Upper lobe of right lung (tissue), 1 donor: ENCODE measurements at regions not wholly inside any gene's neighbourhood (a gene's known extent, or its start where the extent isn't known, plus 50 kb on each side); places are given as distances from the start of the nearest gene placed in this dataset.
"Not testable (repeated sequence)": the region's sequence is repeated elsewhere in the genome, so short reads cannot be mapped to it uniquely, and the experiment has no call there.

ENCODE experiments used
- ATAC-seq: fragments of 200-7000 bp; cut with Tn5 transposase; one replicate; pipeline ENCODE4 v1.9.1; 2020; ENCODE audit warnings: mild to moderate bottlenecking, moderate library complexity
- DNase-seq: peaks from one replicate; pipeline ENCODE4 v3.0.0-alpha.2; 2020
- H3K27ac ChIP-seq: fragments of 200-600 bp; one replicate; pipeline ENCODE4 v1.8.0; 2022
- H3K27me3 ChIP-seq: fragments of 200-600 bp; one replicate; pipeline ENCODE4 v1.8.0; 2022; ENCODE audit warnings: mild to moderate bottlenecking
- H3K36me3 ChIP-seq: fragments of 200-600 bp; one replicate; pipeline ENCODE4 v1.8.0; 2022
- H3K4me1 ChIP-seq: fragments of 200-600 bp; one replicate; pipeline ENCODE4 v1.8.0; 2022
- H3K4me3 ChIP-seq: fragments of 200-600 bp; one replicate; pipeline ENCODE4 v1.8.0; 2022; ENCODE audit warnings: mild to moderate bottlenecking
- H3K9me3 ChIP-seq: fragments of 200-600 bp; one replicate; pipeline ENCODE4 v1.8.0; 2022
- CTCF ChIP-seq: fragments of 200-600 bp; IDR thresholded peaks from one replicate; pipeline ENCODE4 v1.8.0; 2022; ENCODE audit warnings: antibody characterized with exemption
- intact Hi-C: fragments of 100-400 bp; cut with DNase I; formaldehyde crosslinking; loops from one replicate; pipeline ENCODE4 v1.11.0; 2022
- donor health status: DM: no; HTN: yes; CAD: no; lungs with severe emphysema.

DNA sequence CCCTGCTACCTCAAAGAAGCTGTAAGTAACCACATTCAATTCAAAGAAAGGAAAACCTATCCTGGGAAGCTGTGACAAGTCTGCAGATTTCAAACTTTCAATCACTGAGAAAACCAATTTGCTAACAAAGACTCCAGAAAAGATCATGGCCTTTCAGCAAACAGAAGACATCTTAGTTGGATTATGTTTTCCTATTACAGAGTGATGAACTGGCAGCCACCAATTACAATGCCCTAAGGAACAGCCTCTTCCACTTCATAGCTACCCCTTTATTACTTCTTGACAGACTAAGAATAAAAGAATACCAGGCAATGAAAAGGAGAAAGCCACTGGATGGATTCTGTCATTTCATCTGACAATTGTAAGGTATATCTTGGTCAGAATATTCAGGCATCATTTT is 128.2 kb upstream of the RASEF start:
- Histone ChIP-seq H3K4me1 (no peaks in the 10 kb centered on the region), H3K4me3 (no peak overlapping the region), H3K27me3 (no peaks in the 10 kb centered on the region), H3K9me3 (no peaks in the 10 kb centered on the region), H3K36me3 (no peaks in the 10 kb centered on the region), H3K27ac (no peak overlapping the region)
- DNase-seq (no peak), ATAC-seq (no peak)
- no peak for TF ChIP-seq CTCF
- intact Hi-C loops = no loop called here

- H3K4me1 ChIP-seq, H3K27ac ChIP-seq, H3K27me3 ChIP-seq, H3K9me3 ChIP-seq, DNase-seq, H3K4me3 ChIP-seq, H3K36me3 ChIP-seq, ATAC-seq, intact Hi-C loops: not testable (repeated sequence)
Measured at GRCh38 chr9:83189026-83189425, 126.1 kb upstream of the RASEF start.

GRCh38 chr9:83188277-83188676 is 125.3 kb upstream of the RASEF start:
- DNase-seq = no peak
- H3K4me3 ChIP-seq = no peak overlapping the region
- ATAC-seq = no peak
- intact Hi-C loops = no loop called here
- no peaks in the 10 kb centered on the region for H3K4me1 ChIP-seq
- H3K9me3 ChIP-seq = no peaks in the 10 kb centered on the region
- H3K27me3 ChIP-seq = no peaks in the 10 kb centered on the region
- no peaks in the 10 kb centered on the region for H3K36me3 ChIP-seq
- no peak for TF ChIP-seq CTCF
- no peak overlapping the region for H3K27ac ChIP-seq

DNA sequence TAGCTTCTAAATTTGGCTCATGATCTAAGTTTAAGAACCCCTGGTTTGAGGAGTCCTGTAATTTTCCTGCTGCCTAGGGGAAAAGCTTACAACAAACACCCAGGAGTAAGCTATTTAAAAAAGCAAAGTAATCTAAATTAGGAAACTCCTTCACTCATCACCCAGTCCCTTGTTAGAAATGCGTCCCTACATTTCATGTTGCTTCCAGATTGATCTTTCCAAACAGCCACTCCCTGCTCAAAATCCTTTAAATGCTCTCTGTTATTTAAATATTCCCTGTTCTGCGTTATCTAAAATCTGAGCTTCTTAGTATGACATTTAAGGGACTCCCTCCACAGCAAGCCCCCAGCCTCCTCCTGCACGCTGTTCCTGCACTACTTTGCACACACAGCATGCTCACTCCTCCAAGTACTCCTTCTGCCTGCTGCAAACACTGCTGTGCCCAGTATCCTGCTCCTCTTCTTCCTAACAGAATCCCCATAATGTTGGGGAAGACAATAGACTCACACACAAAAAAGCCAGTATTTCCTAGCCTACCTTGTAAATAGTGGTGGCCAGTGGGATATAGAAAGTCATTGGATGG is 123.3 kb upstream of the RASEF start:
- Histone ChIP-seq H3K4me1 (no peaks in the 10 kb centered on the region), H3K27me3 (no peaks in the 10 kb centered on the region), H3K27ac (no peak overlapping the region), H3K36me3 (no peaks in the 10 kb centered on the region), H3K9me3 (no peaks in the 10 kb centered on the region), H3K4me3 (no peak overlapping the region)
- ATAC-seq (no peak), DNase-seq (no peak)
- intact Hi-C loops = no loop called here
- TF ChIP-seq CTCF = no peak

DNA sequence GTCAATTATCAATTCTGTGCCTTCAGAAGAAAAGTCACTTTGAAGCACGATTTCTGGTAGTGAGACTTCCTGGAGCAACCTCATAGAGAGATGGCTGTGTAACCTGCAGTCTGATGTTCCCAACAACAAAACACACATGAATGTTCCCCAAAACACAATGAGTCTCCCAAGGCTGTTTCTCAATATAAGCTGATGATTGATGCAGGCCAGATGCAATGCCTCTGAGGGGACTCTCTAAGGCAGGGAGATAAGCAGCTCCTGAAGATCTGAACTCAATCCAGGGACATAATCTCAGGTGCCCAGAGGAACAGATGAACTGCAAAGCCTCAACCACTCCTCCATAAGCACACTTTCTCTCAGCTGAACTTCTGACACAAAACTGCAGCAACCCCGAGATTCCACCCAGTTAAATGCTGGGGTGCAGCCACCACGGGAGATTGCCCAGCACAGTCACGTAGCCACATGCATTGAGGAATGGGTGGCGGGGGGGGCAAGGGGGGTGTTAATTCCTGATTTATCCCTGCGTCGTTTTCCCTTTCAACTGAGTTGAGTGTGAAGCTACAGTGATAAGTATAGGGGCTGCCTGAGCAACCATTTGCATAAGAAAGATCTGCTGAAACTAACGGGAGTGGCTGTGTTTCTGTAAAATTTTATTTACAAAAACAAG is 122.7 kb upstream of the RASEF start:
- no peak for DNase-seq
- H3K27ac ChIP-seq = no peak overlapping the region
- intact Hi-C loops = no loop called here
- ATAC-seq = no peak
- TF ChIP-seq CTCF = no peak
- no peaks in the 10 kb centered on the region for H3K27me3 ChIP-seq
- no peak overlapping the region for H3K4me3 ChIP-seq
- no peaks in the 10 kb centered on the region for H3K36me3 ChIP-seq
- H3K9me3 ChIP-seq = no peaks in the 10 kb centered on the region
- no peaks in the 10 kb centered on the region for H3K4me1 ChIP-seq

GRCh38 chr9:83183621-83184020 is 120.7 kb upstream of the RASEF start:
- Histone ChIP-seq H3K36me3 (no peaks in the 10 kb centered on the region), H3K4me1 (no peaks in the 10 kb centered on the region), H3K4me3 (no peak overlapping the region), H3K9me3 (no peaks in the 10 kb centered on the region), H3K27me3 (no peaks in the 10 kb centered on the region), H3K27ac (no peak overlapping the region)
- no peak for DNase-seq
- TF ChIP-seq CTCF = no peak
- ATAC-seq = no peak
- intact Hi-C loops = no loop called here
